GM19397 (cell line): ENCODE measurements at regions not wholly inside any gene's neighbourhood (a gene's known extent, or its start where the extent isn't known, plus 50 kb on each side); places are given as distances from the start of the nearest gene placed in this dataset.

Experiments used
- ATAC-seq: cut with Tn5 transposase; IDR thresholded peaks from one replicate; pipeline ENCODE4 v1.9.1; 2021; ENCODE audit warnings: mild to moderate bottlenecking, moderate library complexity; ENCODE audit not compliant: unreplicated experiment

DNA sequence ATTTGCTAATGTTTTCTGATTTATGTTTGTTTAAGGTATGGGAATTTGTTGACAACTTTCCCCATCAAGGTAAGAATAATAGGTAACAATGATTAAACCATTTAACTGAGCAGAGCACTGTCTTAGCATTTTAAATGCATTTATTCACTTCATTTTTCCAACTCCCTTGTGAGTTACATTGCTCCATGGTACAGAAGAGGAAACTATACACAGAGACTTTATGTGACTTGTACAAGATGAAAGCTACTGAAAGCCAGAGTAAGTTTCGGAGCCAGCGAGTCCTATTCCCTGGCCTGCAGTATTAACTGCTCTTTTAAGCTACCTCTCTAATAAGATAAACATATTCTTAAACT is 708.8 kb downstream of the HDGFL1 start:
- no peak for ATAC-seq

DNA sequence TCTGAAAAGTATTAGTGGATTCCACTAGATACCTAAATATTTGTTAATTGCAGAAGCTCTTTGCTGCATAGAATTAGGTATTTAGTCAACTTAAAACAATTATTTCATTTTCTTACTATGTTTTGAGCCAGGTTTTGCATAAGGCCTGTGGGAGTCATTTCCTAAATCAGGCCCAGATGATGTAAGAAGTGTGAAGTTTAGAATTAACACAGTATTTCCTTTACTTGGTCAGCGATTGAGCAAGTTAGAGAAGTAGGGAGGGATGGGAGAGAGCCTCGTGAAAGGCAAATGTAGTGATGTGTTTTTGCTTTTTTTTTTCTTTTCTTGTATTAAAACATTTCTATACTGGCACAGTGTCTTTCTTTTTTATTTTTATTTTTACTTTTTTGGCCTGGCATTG is 711.1 kb downstream of the HDGFL1 start:
- no peak for ATAC-seq

DNA sequence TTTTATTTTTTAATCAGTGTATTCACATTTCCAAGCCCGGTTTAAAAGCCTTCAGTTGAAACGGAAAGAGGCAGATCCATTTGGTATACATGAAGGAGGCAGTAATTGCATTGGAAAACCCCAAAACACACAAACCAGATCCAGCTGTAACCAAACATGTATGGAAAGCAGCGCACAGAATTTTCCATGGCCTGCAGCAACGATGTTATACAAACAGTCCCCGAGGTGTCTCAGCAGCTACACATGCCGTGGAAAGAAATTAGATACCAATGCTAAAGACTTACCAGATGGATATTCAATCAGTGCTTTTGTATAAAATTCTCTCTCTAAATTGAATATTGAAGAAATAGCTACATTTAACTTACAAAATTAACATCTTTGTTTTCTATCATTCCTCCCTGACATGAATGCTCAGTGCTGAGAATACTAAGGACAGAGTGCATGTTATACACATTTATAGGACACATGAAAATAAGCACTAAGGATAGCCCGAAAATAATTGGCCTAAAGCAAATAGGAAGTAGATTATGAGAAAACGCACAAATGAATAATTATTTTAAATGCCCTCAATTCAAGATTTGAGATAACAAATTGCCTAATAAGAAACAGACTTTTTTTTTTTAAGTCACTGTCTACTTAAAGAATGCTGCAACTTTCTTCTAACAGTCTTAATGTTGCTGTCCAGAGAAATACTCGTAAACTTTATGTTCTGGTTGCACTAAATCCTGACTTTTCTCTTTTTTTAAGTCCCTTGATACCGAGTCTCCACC is 713.1 kb downstream of the HDGFL1 start:
- no peak for ATAC-seq

DNA sequence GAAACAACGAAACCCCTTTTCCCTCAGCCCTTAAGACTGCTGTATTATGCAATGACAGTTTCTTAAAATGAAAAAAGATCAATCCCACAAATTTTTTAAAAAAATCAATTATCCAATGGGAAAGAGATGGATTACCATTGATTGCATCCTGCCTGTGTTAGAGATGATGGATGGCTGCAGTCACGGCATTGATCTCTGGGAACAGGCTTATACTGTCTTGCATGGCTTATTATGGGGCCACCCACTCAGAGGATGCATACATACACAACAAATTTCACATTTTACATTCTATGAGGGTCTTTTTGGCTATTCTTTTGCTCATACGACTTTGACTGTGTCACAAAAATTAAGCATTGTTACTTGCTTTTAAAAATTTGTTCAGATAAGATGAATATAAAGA is 724.3 kb downstream of the HDGFL1 start:
- no peak for ATAC-seq

DNA sequence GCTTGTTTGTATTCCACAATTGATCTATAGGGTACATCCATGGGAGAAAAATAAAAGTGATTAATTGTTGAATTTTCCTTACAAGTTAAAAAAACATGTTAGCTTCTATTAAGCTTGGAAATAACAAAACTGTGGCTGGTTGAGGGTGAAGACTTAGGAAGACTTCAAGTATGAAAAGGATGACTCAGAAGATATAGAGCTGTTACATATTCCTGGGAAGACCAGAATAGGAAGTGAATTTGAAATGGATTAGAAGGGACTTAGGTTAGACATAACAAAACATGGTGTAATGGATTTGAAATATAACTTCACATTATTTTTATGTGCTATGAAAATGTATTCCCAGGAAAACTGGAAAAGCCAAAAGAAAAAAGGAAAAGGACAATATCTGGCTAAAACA is 732.2 kb downstream of the HDGFL1 start:
- ATAC-seq, result no peak

DNA sequence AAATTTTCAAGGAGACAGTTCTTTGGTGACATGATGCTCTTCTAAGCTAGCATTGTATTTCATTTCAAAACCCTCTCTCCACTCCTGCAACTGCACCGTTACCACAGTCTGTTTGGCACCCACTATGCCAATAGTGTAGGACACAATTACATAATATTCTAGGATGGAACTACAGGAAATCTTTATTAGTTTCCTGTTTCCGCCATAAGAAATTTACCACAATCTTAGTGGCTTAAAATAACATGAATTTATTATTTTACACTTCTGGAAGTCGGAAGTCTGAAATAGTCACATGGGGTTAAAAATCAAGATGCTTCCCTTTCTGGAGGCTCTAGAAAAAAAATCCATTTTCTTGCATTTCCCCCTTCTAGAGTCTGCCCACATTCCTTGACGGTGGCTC is 733.1 kb downstream of the HDGFL1 start:
- no peak for ATAC-seq

DNA sequence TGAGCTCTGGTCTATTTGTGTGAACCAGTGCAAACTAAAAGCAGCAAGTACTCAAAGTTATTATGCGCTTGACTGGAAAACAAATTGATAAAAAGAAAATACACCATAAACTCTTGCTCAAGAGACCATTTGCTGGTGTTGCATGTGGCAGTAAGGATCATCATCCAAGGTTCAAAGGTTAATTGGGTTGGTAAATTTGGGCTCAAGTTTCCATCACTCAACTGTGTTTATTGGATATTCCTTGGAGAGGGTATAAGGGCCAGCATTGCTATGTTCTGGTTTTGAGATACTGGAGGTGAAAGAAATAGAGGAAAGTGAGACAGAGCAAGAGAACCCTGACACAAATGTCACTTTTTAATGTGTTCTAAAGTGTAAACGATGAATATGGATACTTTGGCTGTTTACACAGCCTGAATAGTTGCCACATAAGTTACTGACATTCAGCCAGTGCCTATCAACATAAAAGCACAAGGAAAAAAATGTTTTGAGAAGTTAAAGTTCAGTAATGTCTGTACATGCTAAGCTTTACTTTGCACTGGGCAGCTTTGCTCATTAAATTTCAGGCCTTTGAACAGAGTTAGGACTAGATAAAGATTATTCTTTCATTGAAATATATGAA is 736.1 kb downstream of the HDGFL1 start:
- no peak for ATAC-seq

DNA sequence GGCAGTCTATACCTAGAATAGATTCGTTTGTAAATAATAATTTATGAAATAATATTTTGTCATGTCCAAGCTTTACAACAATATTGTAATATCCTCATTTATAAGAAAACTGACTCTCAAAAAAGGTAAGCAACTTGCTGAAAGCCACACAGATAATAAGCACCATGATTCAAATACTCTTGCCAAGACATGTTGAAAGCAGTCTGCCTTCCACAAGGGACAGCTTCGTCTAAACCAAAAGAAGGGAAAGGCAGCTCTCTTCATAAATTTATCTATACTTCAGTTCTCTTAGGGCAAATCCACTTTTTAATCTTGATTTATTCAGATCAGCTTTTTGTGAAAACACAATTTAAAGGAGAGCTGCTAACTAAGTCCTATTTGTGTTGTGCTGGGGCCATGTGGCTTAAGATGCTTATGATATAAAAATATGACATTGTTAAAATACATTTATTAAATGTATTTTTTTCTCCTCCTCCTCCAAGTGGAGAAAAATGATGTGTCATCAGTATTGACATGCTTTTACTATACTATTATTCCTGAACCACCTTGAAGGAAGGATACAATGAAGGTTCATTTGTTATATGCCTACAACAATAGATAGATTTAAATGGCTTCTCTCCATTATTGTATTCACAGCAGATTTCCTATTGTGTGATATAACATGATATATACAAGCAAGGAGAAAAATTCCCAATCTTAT is 737.0 kb downstream of the HDGFL1 start:
- no peak for ATAC-seq

DNA sequence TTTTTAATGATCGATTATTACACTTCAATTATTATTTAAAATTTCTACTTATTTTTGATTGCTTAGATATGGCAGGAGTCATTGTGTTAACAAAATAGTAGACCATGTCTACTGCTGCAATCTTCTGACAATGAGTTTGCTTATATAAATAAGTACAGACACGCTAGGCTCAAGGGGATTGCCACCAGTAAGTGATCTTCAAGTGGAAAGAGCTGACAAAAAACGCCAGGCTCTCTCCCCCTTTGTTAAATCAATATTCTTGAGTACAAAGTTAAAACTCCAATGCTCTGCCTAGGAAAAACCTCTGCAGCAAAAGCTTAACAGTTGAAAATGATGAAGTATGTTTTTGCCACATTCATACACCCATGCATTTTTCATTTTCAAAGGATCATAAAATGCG is 738.1 kb downstream of the HDGFL1 start:
- no peak for ATAC-seq

DNA sequence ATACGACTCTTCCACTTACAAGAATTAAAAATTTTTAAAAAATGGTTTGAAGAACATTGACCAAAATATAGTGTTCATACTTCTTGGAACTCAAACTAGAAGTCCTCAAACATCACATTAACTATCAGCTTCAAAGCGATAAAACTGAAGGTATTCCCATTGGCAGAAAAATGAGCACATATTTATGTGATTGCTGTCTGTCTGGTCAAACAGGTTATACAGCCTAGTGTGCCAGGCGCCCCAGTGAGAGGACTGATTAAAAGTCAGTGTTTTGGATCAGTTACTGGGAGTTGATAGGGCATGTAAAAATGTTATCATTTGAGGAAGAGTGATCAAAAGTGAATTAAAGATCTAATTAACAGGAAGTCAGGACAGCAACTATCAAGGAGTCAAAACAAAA is 738.8 kb downstream of the HDGFL1 start:
- ATAC-seq, result no peak

DNA sequence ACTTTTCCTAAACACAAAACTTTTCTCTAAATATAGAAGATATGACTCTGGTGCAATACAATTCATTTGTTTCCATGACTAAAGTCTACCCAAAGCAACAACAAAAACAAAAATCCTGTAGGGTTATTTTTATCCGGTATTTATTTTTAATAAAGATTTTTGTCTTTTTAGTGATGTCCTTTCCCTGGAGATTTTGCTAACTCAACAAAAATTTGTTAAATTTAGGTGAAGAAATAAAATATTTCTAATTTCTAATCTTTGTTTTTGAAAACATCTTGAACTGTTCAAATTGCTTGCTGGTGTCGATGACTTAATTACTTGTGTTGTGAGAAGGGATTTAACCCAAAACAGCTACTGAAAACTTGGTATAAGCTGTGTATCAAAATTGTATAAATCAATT is 741.8 kb downstream of the HDGFL1 start:
- ATAC-seq, result no peak

DNA sequence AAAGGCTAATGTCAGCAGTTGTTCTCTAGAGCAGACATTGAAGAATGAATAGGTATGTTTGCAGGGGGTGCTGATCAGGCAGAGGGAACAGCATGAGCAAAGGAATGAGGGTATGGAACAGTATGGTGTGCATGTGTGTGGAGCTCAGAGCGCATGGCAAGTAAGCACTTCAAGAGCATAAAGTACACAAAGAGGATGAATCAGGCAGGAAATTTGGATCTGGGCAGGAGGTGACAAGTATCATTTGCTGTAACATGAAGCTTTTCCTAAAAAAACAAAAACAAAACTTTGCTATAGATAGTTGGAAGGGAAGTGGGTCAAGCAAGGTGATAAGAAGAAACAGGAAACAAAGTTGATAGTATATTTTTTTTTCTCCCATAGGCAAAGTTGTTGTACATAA is 746.8 kb downstream of the HDGFL1 start:
- no peak for ATAC-seq

DNA sequence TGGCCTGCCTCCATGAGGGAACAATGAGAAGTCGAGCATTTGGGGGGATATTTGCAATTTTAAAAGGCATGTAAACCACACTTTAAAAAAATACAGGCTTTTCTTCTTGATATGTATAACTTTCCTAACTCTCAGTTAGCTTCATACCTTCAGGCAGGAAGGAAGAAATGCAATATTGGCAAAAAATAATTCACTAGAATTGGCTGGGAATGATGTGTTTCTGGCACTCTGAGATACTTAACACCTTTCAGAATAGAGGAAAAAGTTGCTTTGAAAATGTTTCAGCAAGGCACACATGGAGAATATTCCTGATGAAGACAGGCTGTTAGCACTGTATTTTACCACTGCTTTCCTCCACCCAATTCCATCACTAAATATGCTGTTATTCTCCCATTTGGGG is 747.6 kb downstream of the HDGFL1 start:
- ATAC-seq, result no peak

DNA sequence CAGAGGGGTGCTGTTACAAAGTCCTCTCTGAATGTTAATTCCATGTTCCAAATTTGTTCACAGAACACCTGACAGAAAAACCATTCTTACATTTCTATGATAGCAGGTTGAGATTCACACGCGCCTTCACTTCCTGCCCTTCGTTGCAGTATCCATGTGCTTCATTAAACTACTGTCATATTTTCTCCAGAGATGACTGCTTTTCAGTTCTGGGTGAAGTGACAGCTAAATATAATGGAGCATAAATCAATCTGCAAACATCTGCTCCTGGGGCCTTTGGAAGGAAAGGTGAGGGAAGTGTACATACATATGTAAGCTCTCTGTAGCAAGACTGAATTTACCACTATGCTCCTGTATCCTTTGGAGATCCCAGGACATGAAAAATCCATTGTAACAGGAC is 750.2 kb downstream of the HDGFL1 start:
- no peak for ATAC-seq

DNA sequence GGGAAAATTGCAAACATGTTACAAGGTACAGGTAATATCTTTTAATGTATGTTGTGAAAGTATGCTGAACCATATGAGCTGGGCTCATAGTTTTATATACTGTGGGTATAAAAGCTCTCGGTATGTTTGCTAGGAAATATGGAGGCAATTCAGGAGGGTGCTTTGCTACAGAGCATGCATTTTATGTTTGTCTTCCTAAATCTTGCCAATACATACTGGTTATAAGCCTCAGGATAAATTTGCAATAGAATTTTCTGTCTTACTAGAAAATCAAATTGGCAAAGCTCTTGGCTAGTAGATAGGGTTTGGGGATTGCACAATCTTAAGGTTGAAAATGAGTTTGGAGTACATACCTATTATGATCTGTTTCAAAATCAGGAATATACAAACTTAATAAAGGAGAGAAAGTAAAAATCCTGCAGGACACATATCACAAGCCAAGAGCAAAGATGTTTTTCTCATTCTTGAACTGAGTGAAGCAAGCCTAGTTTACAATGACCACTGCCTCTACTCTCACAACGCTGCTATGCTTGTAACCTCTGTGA is 751.2 kb downstream of the HDGFL1 start:
- ATAC-seq, result no peak

DNA sequence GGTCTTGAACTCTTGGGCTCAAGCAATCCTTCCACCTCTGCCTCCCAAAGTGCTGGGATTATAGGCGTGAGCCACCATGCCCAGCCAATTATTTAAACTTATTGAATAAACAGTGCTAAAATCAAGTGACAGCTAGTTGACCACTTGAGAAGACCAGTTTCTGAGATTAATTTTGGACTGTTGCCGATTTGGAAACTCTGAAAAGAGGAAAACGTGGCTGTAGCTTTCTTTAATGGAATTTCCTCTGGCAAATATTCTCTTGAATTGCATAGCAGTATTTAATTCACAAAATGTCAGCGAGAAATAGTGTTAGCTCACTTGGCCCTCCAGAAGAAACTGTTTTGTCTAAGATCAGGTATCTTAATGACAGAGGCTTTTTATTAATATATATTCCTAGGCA is 754.5 kb downstream of the HDGFL1 start:
- no peak for ATAC-seq

DNA sequence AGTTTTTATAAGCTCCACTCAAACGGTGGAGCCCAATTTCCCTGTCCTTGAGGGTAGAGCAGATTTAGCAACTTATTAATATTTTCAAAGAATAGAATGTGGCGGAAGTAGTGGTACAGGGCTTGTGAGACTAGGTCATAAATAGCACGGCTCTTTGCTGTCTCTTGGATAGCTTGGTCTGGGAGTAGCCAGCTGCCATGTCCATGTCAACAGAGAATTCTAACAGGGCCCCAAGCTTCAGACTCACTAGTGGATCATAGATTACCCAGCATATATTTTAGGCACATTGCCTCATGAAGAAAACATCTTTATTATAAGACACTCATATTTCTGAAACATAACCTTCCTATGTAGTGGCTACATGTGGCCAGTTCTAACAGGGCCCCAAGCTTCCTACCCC is 755.7 kb downstream of the HDGFL1 start:
- no peak for ATAC-seq

DNA sequence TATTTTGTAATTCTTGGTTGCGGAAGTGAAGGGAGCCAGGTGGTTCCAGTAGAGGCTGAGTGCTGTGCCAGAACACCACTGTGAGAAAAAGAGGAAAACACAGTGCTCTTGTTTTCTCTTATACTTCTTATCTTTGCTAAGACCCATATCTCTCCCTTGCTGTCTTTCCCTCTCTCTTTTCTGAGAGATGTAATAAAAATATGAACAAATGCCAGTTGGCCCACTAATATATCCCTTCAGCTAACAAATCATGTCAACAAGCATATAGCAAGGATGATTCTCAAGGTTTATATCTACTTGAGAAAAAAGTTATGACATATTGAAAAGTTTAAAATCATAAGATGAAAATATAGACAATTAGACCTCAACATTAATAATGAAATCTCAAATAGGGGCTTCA is 758.3 kb downstream of the HDGFL1 start:
- no peak for ATAC-seq

DNA sequence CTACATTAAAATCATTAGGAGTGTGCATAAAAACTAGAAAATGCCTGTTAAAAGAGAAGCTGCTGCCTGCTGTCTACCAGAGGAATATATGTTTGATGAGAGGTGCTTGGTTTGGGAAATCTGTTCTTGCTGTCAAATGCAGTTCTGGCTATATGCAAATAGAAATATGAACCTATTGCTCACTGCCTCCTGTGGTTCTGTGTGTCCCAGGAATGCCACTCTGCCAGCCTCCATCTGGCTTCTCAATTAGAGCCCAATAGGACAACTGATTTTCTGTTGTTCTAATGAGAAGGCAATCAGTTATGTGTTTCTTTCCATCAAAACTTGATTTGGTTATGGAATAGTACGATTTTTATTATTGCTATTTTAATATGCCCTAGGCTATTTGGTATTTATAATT is 759.7 kb downstream of the HDGFL1 start:
- no peak for ATAC-seq

DNA sequence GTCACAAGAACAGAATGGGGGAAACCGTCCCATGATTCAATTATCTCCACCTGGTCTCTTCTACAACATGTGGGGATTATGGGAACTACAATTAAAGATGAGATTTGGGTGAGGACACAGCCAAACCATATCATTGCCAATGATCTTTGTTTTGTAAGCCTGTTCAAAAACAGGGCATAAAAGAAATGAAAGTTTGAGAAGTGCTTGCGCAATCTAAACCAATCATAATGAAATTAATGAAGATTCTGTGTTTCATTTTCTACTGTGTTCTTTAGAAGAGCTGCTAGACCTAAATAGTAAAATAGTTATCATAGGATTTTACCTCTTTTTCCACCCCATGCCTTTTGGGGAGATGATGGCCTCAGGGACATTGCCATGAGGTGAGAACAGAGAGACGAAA is 761.3 kb downstream of the HDGFL1 start:
- no peak for ATAC-seq

DNA sequence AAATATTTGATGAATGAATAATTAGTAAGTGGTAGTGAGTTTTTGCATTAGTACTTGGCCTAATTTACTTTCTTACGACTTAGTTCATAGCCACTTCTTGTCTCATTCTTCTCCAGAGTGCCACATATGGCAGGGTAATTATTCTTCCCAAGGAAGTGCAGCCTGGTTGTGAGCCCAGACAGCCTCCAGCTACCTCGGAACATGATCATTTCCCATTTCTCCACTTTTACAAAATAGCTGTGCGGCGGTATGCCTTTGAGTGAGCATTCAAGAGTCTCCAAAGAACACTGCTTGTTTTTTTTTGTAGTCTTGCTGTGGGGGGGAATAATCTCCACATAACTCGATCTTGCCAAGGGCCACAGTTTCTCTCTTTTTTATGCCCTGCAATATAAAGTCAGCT is 765.0 kb downstream of the HDGFL1 start:
- no peak for ATAC-seq

DNA sequence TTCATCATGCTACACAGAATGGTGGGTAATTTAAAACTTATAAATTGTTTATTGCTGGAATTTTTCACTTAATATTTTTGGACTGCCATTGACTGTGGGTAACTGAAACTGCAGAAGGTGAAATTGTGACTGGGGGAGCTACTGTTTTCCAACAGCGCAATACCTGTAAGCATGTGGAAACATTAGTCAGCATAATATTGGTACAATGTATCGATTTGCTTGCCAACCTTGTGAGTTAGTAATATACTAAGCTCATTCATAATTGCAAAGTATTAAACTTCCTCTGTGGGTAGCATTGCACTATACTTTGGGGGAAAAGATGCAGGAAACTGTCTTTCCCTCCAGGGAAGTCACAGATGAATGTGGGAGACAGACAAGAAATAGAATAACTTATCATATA is 766.5 kb downstream of the HDGFL1 start:
- no peak for ATAC-seq
